Endothelial cell of umbilical vein (primary cell): ENCODE measurements at regions not wholly inside any gene's neighbourhood (a gene's known extent, or its start where the extent isn't known, plus 50 kb on each side); places are given as distances from the start of the nearest gene placed in this dataset.

Experiments used
- BruUV-seq: library from RNA; stranded (reverse); fragments of 400-500 nt; replicated peaks from 2 replicates; lab custom pipeline; 2021; lab: Mats Ljungman, UMichigan
- CTCF ChIA-PET: fragments of 300-600, 350-600 bp; sonication (Branson Sonifier 250); formaldehyde crosslinking; loops from one replicate; lab custom pipeline; 2021; ENCODE audit warnings: antibody characterized with exemption, inconsistent platforms; lab: Charles Lee
- POLR2A ChIA-PET: fragments of 300-600, 350-600 bp; sonication (Branson Sonifier 250); formaldehyde crosslinking; loops from one replicate; lab custom pipeline; 2021; ENCODE audit warnings: antibody characterized with exemption, inconsistent platforms; lab: Charles Lee
- DNase-seq: peaks from one replicate; pipeline ENCODE4 v3.0.0-alpha.2; 2011; ENCODE audit warnings: low read depth, low spot score
- FAIRE-seq: peaks from 2 replicates; lab custom pipeline; 2011; peaks lifted over from hg19 to GRCh38; lab: Jason Lieb, UNC
- H2AFZ ChIP-seq: 2 replicates; pipeline ENCODE4 v1.6.0; 2012; ENCODE audit warnings: low read depth, low read length, control low read depth, inconsistent platforms
- H3K27ac ChIP-seq: 2 replicates; pipeline ENCODE4 v1.5.1; 2011; ENCODE audit warnings: low read depth, mild to moderate bottlenecking, control low read depth, low read length, moderate library complexity; ENCODE audit not compliant: insufficient read depth
- H3K27me3 ChIP-seq, 2 experiments: 2 replicates each; pipeline versions ENCODE4 v1.6.0 to v1.6.1; 2011; ENCODE audit warnings: low read length in 2 of 2, mixed read lengths in 1 of 2; ENCODE audit not compliant: control insufficient read depth in 2 of 2, insufficient read depth in 2 of 2
- H3K36me3 ChIP-seq, 2 experiments: 2 replicates in 1 of 2; 3 replicates in 1 of 2; pipeline ENCODE4 v1.5.1; 2011; ENCODE audit warnings: low read length in 2 of 2, mild to moderate bottlenecking in 1 of 2, moderate library complexity in 1 of 2; ENCODE audit not compliant: control insufficient read depth in 2 of 2, insufficient read depth in 2 of 2; ENCODE audit errors: extremely low read depth in 1 of 2
- H3K4me1 ChIP-seq: 3 replicates; pipeline ENCODE4 v1.5.1; 2011; ENCODE audit warnings: mild to moderate bottlenecking, low read length; ENCODE audit not compliant: control insufficient read depth, insufficient read depth; ENCODE audit errors: extremely low read depth
- H3K4me2 ChIP-seq: 2 replicates; pipeline ENCODE4 v1.6.1; 2011; ENCODE audit warnings: low read length, control low read depth, mixed read lengths; ENCODE audit not compliant: insufficient read depth
- H3K4me3 ChIP-seq, 3 experiments: fragments of 200-600 bp in 1 of 3; sonication (generic), shearing (Covaris generic) in 1 of 3; replicated peaks in 1 of 3; 2 replicates each; pipeline ENCODE4 v1.5.1; 2011 to 2016; ENCODE audit warnings: control low read depth in 3 of 3, low read length in 3 of 3, mild to moderate bottlenecking in 2 of 3, inconsistent platforms in 1 of 3, low read depth in 1 of 3, moderate library complexity in 1 of 3; ENCODE audit not compliant: insufficient read depth in 1 of 3
- H3K79me2 ChIP-seq: 2 replicates; pipeline ENCODE4 v1.6.0; 2012; ENCODE audit warnings: low read length, inconsistent platforms; ENCODE audit not compliant: control insufficient read depth, insufficient read depth
- H3K9ac ChIP-seq: replicated peaks from 2 replicates; pipeline ENCODE3; 2011; ENCODE audit warnings: low read length, control low read depth; ENCODE audit not compliant: insufficient read depth; ENCODE audit errors: extremely low read depth
- H3K9me1 ChIP-seq: replicated peaks from 3 replicates; pipeline ENCODE4 v1.6.0; 2011; ENCODE audit warnings: mild to moderate bottlenecking, low read length; ENCODE audit not compliant: control insufficient read depth, insufficient read depth; ENCODE audit errors: extremely low read depth
- H3K9me3 ChIP-seq: replicated peaks from 2 replicates; pipeline ENCODE4 v1.5.1; 2012; ENCODE audit warnings: low read length, inconsistent platforms; ENCODE audit not compliant: control insufficient read depth, insufficient read depth
- H4K20me1 ChIP-seq: replicated peaks from 2 replicates; pipeline ENCODE3; 2011; ENCODE audit warnings: mild to moderate bottlenecking, low read length; ENCODE audit not compliant: control insufficient read depth, insufficient read depth; ENCODE audit errors: extremely low read depth
- CTCF ChIP-seq, 2 donors: IDR thresholded peaks; 1 replicate in 1 of 2; 2 replicates in 1 of 2; pipeline ENCODE4 v1.5.1; 2011; ENCODE audit warnings: low read length in 2 of 2, mild to moderate bottlenecking in 2 of 2, moderate library complexity in 2 of 2, control low read depth in 1 of 2, inconsistent platforms in 1 of 2, low read depth in 1 of 2; ENCODE audit not compliant: insufficient read depth in 1 of 2; ENCODE audit errors: extremely low read depth in 1 of 2
- EZH2 ChIP-seq: IDR thresholded peaks from 2 replicates; pipeline ENCODE4 v1.6.1; 2012; ENCODE audit warnings: borderline replicate concordance, low read depth, mild to moderate bottlenecking, moderate library complexity, low read length, inconsistent platforms; ENCODE audit not compliant: severe bottlenecking
- FOS ChIP-seq: IDR thresholded peaks from 2 replicates; pipeline ENCODE4 v1.6.1; 2011; ENCODE audit warnings: mild to moderate bottlenecking, low read length, moderate library complexity, borderline replicate concordance; ENCODE audit not compliant: insufficient read depth
- GATA2 ChIP-seq: IDR thresholded peaks from 2 replicates; pipeline ENCODE4 v1.7.0; 2011; ENCODE audit warnings: low read depth, mild to moderate bottlenecking, moderate library complexity, mixed read lengths, low read length; ENCODE audit not compliant: insufficient read length, insufficient read depth
- JUN ChIP-seq: IDR thresholded peaks from 2 replicates; pipeline ENCODE4 v1.6.1; 2011; ENCODE audit warnings: borderline replicate concordance, low read depth; ENCODE audit not compliant: insufficient read length, insufficient read depth
- MAX ChIP-seq: IDR thresholded peaks from 2 replicates; pipeline ENCODE4 v1.6.1; 2011; ENCODE audit not compliant: insufficient read depth, insufficient read length
- MYC ChIP-seq: IDR thresholded peaks from one replicate; pipeline ENCODE4 v1.6.1; 2011; ENCODE audit warnings: mild to moderate bottlenecking, low read depth, low read length
- POLR2A ChIP-seq: IDR thresholded peaks from 2 replicates; pipeline ENCODE4 v1.6.1; 2012; ENCODE audit warnings: low read depth, mild to moderate bottlenecking, control low read depth, low read length
- POLR2AphosphoS5 ChIP-seq: IDR thresholded peaks from 2 replicates; pipeline ENCODE4 v1.6.1; 2012; ENCODE audit warnings: low read depth, mild to moderate bottlenecking, control low read depth, low read length, moderate library complexity; ENCODE audit not compliant: insufficient read depth
- dilution Hi-C: fragments of 300-500 bp; cut with MboI; formaldehyde crosslinking; loops from one replicate; pipeline ENCODE4 v1.15.0; 2019; ENCODE audit warnings: low sequenced_read_pairs; ENCODE audit not compliant: extremely low pct_ligation_motif_present
- intact Hi-C: fragments of 100-400 bp; cut with micrococcal nuclease; formaldehyde crosslinking; loops from one replicate; pipeline ENCODE4 v1.10.0; 2022

DNA sequence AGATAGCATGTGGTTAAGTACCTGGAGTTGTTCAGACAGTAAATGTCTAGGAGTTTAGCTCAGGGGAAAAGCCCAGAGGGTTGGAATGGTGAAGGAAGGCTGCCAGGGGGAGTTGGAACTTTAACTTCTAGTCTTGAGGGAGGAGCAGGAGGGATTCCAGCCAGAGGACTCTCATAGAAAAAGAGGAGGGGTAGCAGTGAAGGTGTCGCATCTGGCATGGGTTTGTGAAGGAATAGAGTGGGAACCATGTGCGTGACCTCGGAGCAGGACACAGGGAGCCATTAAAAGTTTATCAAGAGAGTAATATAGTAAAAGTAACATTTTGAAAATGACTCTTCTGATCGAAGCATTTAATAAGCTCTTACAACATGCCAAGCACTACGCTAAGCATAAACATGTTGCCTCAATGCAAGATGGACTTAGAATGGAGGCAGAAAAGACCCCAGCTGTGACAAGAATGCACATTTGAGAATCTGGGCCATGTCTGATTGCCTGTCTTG lies 632.4 kb upstream of the CAMK1G start:
- dilution Hi-C loops (no loop called here), intact Hi-C loops (loop anchor here (2.0 kb wide), 1 partner anchor 268 kb away; no protein-coding TSS in a partner anchor)
- no peak overlapping the region for H3K4me2 ChIP-seq
- BruUV-seq = no TSS peak
- no peaks in the 10 kb centered on the region for H3K36me3 ChIP-seq
- H3K9ac ChIP-seq = no peak overlapping the region
- CTCF ChIA-PET = interaction anchor here (1.5 kb wide), 1 partner anchor 47 kb away, joined by 7 read pairs; no protein-coding TSS in a partner anchor
- no peak for TF ChIP-seq MYC
- TF ChIP-seq POLR2AphosphoS5 = no peak
- TF ChIP-seq CTCF (IDR thresholded peaks at IDR 0.05; ENCODE audit: extremely low read depth in 1 of 2, insufficient read depth in 1 of 2, low read depth in 1 of 2, low read length in 2 of 2) = no peak
- TF ChIP-seq MAX = no peak
- no peak for TF ChIP-seq FOS
- TF ChIP-seq JUN = no peak
- TF ChIP-seq POLR2A = no peak
- no peak for TF ChIP-seq EZH2
- no peak for TF ChIP-seq GATA2
- no peaks in the 10 kb centered on the region for H3K27me3 ChIP-seq
- peak; percentile 22 for DNase-seq
- POLR2A ChIA-PET = no interaction called here
- peak overlapping the region; percentile 4 for H3K27ac ChIP-seq
- no peaks in the 10 kb centered on the region for H3K9me3 ChIP-seq
- no peaks in the 10 kb centered on the region for H3K79me2 ChIP-seq
- FAIRE-seq = peak; percentile 59
- H4K20me1 ChIP-seq = no peaks in the 10 kb centered on the region
- H3K9me1 ChIP-seq = no peaks in the 10 kb centered on the region
- no peak overlapping the region for H3K4me3 ChIP-seq
- peaks cover 19% of the 10 kb centered on the region for H3K4me1 ChIP-seq
- H2AFZ ChIP-seq = no peak overlapping the region
